ENCODE measurements at regions not wholly inside any gene's neighbourhood (a gene's known extent, or its start where the extent isn't known, plus 50 kb on each side); places are given as distances from the start of the nearest gene placed in this dataset. TPM values are rescaled to one million over a fixed set of nuclear protein-coding genes. Genes with fewer than 3 reads are reported as not detected.

GRCh38 chr6:25222006-25222678 lies 57.0 kb upstream of the CARMIL1 start:
- ChIA-PET POLR2A (no interaction called here), CTCF (interaction anchor here (0.6 to 5.1 kb wide), 28 partner anchors 8 to 493 kb away, joined by 3 to 84 read pairs (median 9); partner anchors contain the start of gene CARMIL1)

DNA sequence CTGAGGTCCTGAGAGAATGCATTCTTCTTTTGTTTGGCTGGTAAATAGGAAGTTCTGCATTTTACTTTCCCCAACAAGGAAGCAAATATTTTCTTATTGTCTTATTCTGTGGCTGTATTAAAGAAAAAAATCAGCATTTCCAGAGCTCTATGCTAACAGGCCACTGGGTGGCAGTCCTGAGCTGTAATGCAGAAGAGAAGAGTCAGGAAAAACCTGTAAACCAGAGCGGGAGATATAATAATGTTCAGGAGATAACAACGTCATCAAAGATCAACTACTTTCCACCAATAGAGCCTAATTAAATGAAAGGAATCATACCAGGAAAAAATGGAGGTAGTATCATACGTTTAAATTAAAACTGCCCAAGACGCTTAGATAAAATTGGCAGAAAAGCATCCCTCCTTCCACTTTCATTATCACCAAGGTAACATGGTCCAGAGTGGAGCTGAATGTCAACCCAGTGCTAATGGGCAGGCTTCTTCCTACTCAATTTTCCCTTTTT lies 55.6 kb upstream of the CARMIL1 start:
- peak overlapping the region; percentile 8 for H3K4me3 ChIP-seq (ENCODE audit: low read depth, low read length)
- TF ChIP-seq, protein P1, sequence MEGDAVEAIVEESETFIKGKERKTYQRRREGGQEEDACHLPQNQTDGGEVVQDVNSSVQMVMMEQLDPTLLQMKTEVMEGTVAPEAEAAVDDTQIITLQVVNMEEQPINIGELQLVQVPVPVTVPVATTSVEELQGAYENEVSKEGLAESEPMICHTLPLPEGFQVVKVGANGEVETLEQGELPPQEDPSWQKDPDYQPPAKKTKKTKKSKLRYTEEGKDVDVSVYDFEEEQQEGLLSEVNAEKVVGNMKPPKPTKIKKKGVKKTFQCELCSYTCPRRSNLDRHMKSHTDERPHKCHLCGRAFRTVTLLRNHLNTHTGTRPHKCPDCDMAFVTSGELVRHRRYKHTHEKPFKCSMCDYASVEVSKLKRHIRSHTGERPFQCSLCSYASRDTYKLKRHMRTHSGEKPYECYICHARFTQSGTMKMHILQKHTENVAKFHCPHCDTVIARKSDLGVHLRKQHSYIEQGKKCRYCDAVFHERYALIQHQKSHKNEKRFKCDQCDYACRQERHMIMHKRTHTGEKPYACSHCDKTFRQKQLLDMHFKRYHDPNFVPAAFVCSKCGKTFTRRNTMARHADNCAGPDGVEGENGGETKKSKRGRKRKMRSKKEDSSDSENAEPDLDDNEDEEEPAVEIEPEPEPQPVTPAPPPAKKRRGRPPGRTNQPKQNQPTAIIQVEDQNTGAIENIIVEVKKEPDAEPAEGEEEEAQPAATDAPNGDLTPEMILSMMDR (IDR thresholded peaks at IDR 0.05; ENCODE audit: low read depth, low read length), result peak; percentile 95
- H3K27ac ChIP-seq (ENCODE audit: low read depth, low read length), result no peak overlapping the region
- DNase-seq (ENCODE audit: low read depth, low spot score), result peak; percentile 37
- H3K9me3 ChIP-seq (ENCODE audit: control insufficient read depth, insufficient read depth, low read length), result no peaks in the 10 kb centered on the region; the same call in 1 of the 2 replicates
- no peaks in the 10 kb centered on the region for H3K27me3 ChIP-seq (ENCODE audit: control insufficient read depth, insufficient read depth, low read length)
- ChIA-PET POLR2A (interaction anchor here (0.5 kb wide), 2 partner anchors 51 to 89 kb away, joined by 3 to 5 read pairs; no protein-coding TSS in a partner anchor), CTCF (interaction anchor here (0.5 to 5.1 kb wide), 62 partner anchors 9 to 780 kb away, joined by 3 to 84 read pairs (median 4); partner anchors contain the start of gene CARMIL1)

More at GRCh38 chr6:25222006-25222678, 57.0 kb upstream of the CARMIL1 start:
- Histone ChIP-seq H3K27me3 (ENCODE audit: control insufficient read depth, insufficient read depth, low read length) (no peaks in the 10 kb centered on the region), H3K27ac (ENCODE audit: low read depth, low read length) (no peak overlapping the region), H3K9me3 (ENCODE audit: control insufficient read depth, insufficient read depth, low read length) (no peaks in the 10 kb centered on the region; the same call in 1 of the 2 replicates), H3K4me3 (ENCODE audit: low read depth, low read length) (no peak overlapping the region)
- TF ChIP-seq, protein P1 (IDR thresholded peaks at IDR 0.05; ENCODE audit: low read depth, low read length), result no peak
- no peak for DNase-seq (ENCODE audit: low read depth, low spot score)

DNA sequence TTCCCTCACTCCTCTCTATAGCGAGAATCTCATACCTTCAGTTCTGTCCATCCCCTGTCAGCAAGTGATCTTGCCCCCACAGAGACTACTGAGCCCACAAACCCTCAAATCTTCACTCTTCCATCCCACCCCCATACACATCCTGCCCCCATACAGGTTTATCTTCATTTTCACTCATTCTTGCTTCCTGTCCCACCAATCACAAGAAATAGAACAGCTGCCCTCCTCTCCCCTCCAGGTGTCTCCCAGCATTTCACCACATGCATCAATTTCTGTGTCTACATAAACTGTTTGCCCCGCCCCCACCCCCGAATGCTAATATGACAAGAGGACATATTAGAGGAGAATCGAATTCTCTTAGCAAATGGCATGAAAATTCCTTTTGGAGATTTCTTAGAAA lies 54.9 kb upstream of the CARMIL1 start:
- ChIA-PET POLR2A (no interaction called here), CTCF (interaction anchor here (0.6 to 5.1 kb wide), 34 partner anchors 8 to 1362 kb away, joined by 3 to 84 read pairs (median 6); no protein-coding TSS in a partner anchor)
- Histone ChIP-seq H3K27ac (ENCODE audit: low read depth, low read length) (no peak overlapping the region), H3K4me3 (ENCODE audit: low read depth, low read length) (no peak overlapping the region), H3K9me3 (ENCODE audit: control insufficient read depth, insufficient read depth, low read length) (no peaks in the 10 kb centered on the region), H3K27me3 (ENCODE audit: control insufficient read depth, insufficient read depth, low read length) (no peaks in the 10 kb centered on the region)
- DNase-seq (ENCODE audit: low read depth, low spot score), result no peak
- TF ChIP-seq, protein P1 (IDR thresholded peaks at IDR 0.05; ENCODE audit: low read depth, low read length), result no peak

- TF ChIP-seq, protein P1 (IDR thresholded peaks at IDR 0.05; ENCODE audit: low read depth, low read length), result no peak
- Histone ChIP-seq H3K27me3 (ENCODE audit: control insufficient read depth, insufficient read depth, low read length) (no peaks in the 10 kb centered on the region), H3K27ac (ENCODE audit: low read depth, low read length) (no peak overlapping the region), H3K9me3 (ENCODE audit: control insufficient read depth, insufficient read depth, low read length) (no peaks in the 10 kb centered on the region), H3K4me3 (ENCODE audit: low read depth, low read length) (no peak overlapping the region)
- CTCF ChIA-PET, result interaction anchor here (1.3 to 2.5 kb wide), 3 partner anchors 263 to 374 kb away, joined by 4 to 8 read pairs (median 6); no protein-coding TSS in a partner anchor
- POLR2A ChIA-PET, result no interaction called here
- no peak for DNase-seq (ENCODE audit: low read depth, low spot score)
Observed at GRCh38 chr6:25227854-25228253, 51.3 kb upstream of the CARMIL1 start.

Small RNAs in the stretch of these regions (small RNA-seq; reads per million reads assigned to genes)
- gene RN7SL334P (ENCODE audit: insufficient read length, low read depth), result not detected
